Caco-2 (cell line): ENCODE measurements at regions not wholly inside any gene's neighbourhood (a gene's known extent, or its start where the extent isn't known, plus 50 kb on each side); places are given as distances from the start of the nearest gene placed in this dataset.
"Not testable (repeated sequence)": the region's sequence is repeated elsewhere in the genome, so short reads cannot be mapped to it uniquely, and the experiment has no call there.

ENCODE experiments used
- BruUV-seq: library from RNA; stranded (reverse); fragments of 400-500 nt; replicated peaks from 2 replicates; lab custom pipeline; 2021; lab: Mats Ljungman, UMichigan
- CTCF ChIA-PET: fragments of 300-600 bp; sonication (Branson Sonifier 250); formaldehyde crosslinking; loops from one replicate; lab custom pipeline; 2022; ENCODE audit warnings: antibody characterized with exemption; lab: Charles Lee
- POLR2A ChIA-PET: fragments of 300-600 bp; sonication (Branson Sonifier 250); formaldehyde crosslinking; loops from one replicate; lab custom pipeline; 2022; ENCODE audit warnings: antibody characterized with exemption; lab: Charles Lee
- DNase-seq, 2 experiments: peaks; one replicate each; pipeline versions ENCODE4 v3.0.0 to v3.0.0-alpha.2; 2020 to 2022
- H3K27me3 ChIP-seq: replicated peaks from 2 replicates; pipeline ENCODE4 v1.6.0; 2011; ENCODE audit warnings: low read length; ENCODE audit not compliant: control insufficient read depth, insufficient read depth
- H3K36me3 ChIP-seq: 2 replicates; pipeline ENCODE4 v1.5.1; 2011; ENCODE audit warnings: low read length; ENCODE audit not compliant: control insufficient read depth, insufficient read depth
- H3K4me1 ChIP-seq: fragments of 250-450 bp; sonication (Bioruptor Pico); 2 replicates; pipeline ENCODE4 v1.5.1; 2020; ENCODE audit warnings: mild to moderate bottlenecking
- H3K4me3 ChIP-seq: 2 replicates; pipeline ENCODE4 v1.5.1; 2011; ENCODE audit warnings: low read depth, mild to moderate bottlenecking, control low read depth, low read length
- H3K9me3 ChIP-seq: fragments of 250-450 bp; sonication (Bioruptor Pico); 2 replicates; pipeline ENCODE4 v1.5.1; 2020; ENCODE audit warnings: mild to moderate bottlenecking, moderate library complexity
- H3K27ac Mint-ChIP-seq: one replicate; pipeline ENCODE4 v1.8.0; 2022; ENCODE audit warnings: mixed read lengths; ENCODE audit not compliant: unreplicated experiment
- H3K27me3 Mint-ChIP-seq: one replicate; pipeline ENCODE4 v1.8.0; 2022; ENCODE audit warnings: mixed read lengths; ENCODE audit not compliant: insufficient read depth, unreplicated experiment
- H3K36me3 Mint-ChIP-seq: one replicate; pipeline ENCODE4 v1.8.0; 2022; ENCODE audit warnings: mild to moderate bottlenecking, mixed read lengths; ENCODE audit not compliant: insufficient read depth, unreplicated experiment
- H3K4me1 Mint-ChIP-seq: one replicate; pipeline ENCODE4 v1.8.0; 2022; ENCODE audit warnings: low read depth, mixed read lengths; ENCODE audit not compliant: unreplicated experiment
- H3K4me3 Mint-ChIP-seq: one replicate; pipeline ENCODE4 v1.8.0; 2022; ENCODE audit warnings: mild to moderate bottlenecking, moderate library complexity, mixed read lengths; ENCODE audit not compliant: unreplicated experiment
- H3K9me3 Mint-ChIP-seq: one replicate; pipeline ENCODE4 v1.8.0; 2022; ENCODE audit warnings: mixed read lengths; ENCODE audit not compliant: unreplicated experiment
- intact Hi-C: fragments of 100-400 bp; cut with micrococcal nuclease; formaldehyde crosslinking; loops from one replicate; pipeline ENCODE4 v1.10.0; 2022; ENCODE audit not compliant: unreplicated experiment
- TF ChIP-seq, protein P1 (sequence below), 2 experiments: fragments of 200-600 bp in 1 of 2; IDR thresholded peaks; 1 replicate in 1 of 2; 2 replicates in 1 of 2; pipeline versions ENCODE4 v1.5.1 to v1.8.0; 2011 to 2022; ENCODE audit warnings: antibody characterized with exemption in 1 of 2, control low read depth in 1 of 2, inconsistent platforms in 1 of 2, low read depth in 1 of 2, low read length in 1 of 2, mild to moderate bottlenecking in 1 of 2, moderate library complexity in 1 of 2; ENCODE audit not compliant: insufficient read depth in 1 of 2, severe bottlenecking in 1 of 2, unreplicated experiment in 1 of 2

GRCh38 chr5:67748165-67748690, 467.3 kb upstream of the PIK3R1 start:
- no peaks in the 10 kb centered on the region for H3K27me3 Mint-ChIP-seq
- POLR2A ChIA-PET, result no interaction called here
- Histone ChIP-seq H3K4me1 (peaks cover 45% of the 10 kb centered on the region), H3K36me3 (peaks cover 3% of the 10 kb centered on the region), H3K4me3 (no peak overlapping the region), H3K27me3 (no peaks in the 10 kb centered on the region), H3K9me3 (peaks cover 73% of the 10 kb centered on the region)
- H3K9me3 Mint-ChIP-seq, result peaks cover 42% of the 10 kb centered on the region
- BruUV-seq, result no TSS peak
- H3K4me1 Mint-ChIP-seq, result peaks cover 25% of the 10 kb centered on the region
- CTCF ChIA-PET, result no interaction called here
- intact Hi-C loops, result no loop called here
- DNase-seq, result no peak
- peaks cover 26% of the 10 kb centered on the region for H3K36me3 Mint-ChIP-seq
- no peak overlapping the region for H3K4me3 Mint-ChIP-seq
- peak overlapping the region; percentile 52 for H3K27ac Mint-ChIP-seq
- TF ChIP-seq, protein P1, sequence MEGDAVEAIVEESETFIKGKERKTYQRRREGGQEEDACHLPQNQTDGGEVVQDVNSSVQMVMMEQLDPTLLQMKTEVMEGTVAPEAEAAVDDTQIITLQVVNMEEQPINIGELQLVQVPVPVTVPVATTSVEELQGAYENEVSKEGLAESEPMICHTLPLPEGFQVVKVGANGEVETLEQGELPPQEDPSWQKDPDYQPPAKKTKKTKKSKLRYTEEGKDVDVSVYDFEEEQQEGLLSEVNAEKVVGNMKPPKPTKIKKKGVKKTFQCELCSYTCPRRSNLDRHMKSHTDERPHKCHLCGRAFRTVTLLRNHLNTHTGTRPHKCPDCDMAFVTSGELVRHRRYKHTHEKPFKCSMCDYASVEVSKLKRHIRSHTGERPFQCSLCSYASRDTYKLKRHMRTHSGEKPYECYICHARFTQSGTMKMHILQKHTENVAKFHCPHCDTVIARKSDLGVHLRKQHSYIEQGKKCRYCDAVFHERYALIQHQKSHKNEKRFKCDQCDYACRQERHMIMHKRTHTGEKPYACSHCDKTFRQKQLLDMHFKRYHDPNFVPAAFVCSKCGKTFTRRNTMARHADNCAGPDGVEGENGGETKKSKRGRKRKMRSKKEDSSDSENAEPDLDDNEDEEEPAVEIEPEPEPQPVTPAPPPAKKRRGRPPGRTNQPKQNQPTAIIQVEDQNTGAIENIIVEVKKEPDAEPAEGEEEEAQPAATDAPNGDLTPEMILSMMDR (IDR thresholded peaks at IDR 0.05; ENCODE audit: insufficient read depth in 1 of 2, low read depth in 1 of 2, low read length in 1 of 2, severe bottlenecking in 1 of 2, unreplicated experiment in 1 of 2), result no peak

DNA sequence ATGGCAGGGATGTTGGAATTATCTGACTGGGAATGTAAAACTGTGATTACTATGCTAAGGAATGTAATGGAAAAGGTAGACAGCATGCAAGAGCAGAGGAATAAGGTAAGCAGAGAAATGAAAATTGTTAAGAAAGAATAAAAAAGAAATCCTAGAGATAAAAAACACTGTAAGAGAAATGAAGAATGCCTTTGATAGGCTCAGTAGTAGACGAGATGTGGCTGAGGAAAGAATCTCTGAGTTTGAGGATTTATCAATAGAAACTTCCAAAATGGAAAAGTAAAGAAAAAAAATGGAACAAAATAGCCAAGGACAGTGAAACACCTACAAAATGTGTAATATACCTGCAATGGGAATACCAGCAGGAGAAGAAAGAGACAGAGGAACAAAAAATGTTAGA, 468.5 kb upstream of the PIK3R1 start:
- Mint-ChIP-seq H3K4me1 (peaks cover 25% of the 10 kb centered on the region), H3K27ac (peak overlapping the region; percentile 27), H3K9me3 (peaks cover 33% of the 10 kb centered on the region), H3K4me3 (peak overlapping the region; percentile 7), H3K36me3 (peaks cover 26% of the 10 kb centered on the region), H3K27me3 (no peaks in the 10 kb centered on the region)
- no TSS peak for BruUV-seq
- POLR2A ChIA-PET, result no interaction called here
- Histone ChIP-seq H3K27me3 (no peaks in the 10 kb centered on the region), H3K4me1 (peaks cover 46% of the 10 kb centered on the region), H3K36me3 (peaks cover 3% of the 10 kb centered on the region), H3K9me3 (peaks cover 72% of the 10 kb centered on the region), H3K4me3 (no peak overlapping the region)
- DNase-seq, result no peak
- CTCF ChIA-PET, result no interaction called here
- intact Hi-C loops, result loop anchor here (2.0 kb wide), 1 partner anchor 70 kb away; no protein-coding TSS in a partner anchor
- TF ChIP-seq, protein P1 (IDR thresholded peaks at IDR 0.05; ENCODE audit: insufficient read depth in 1 of 2, low read depth in 1 of 2, low read length in 1 of 2, severe bottlenecking in 1 of 2, unreplicated experiment in 1 of 2), result no peak

DNA sequence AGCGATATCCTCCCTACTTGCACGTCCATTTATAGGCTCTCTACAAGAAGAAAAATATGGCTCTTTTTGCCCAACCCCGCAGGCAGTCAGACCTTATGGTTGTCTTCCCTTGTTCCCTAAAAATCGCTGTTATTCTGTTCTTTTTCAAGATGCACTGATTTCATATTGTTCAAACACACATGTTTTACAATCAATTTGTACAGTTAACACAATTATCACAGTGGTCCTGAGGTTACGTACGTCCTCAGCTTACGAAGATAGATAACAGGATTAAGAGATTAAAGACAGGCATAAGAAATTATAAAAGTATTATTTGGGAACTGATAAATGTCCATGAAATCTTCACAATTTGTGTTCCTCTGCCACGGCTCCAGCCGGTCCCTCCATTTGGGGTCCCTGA, 468.9 kb upstream of the PIK3R1 start:
- intact Hi-C loops, result loop anchor here (1.0 to 2.0 kb wide), 4 partner anchors 24 to 253 kb away; no protein-coding TSS in a partner anchor
- H3K27me3 ChIP-seq, H3K4me3 ChIP-seq, DNase-seq, BruUV-seq, H3K36me3 ChIP-seq, H3K27me3 Mint-ChIP-seq, POLR2A ChIA-PET, CTCF ChIA-PET: not testable (repeated sequence)
- Histone ChIP-seq H3K4me1 (peaks cover 41% of the 10 kb centered on the region), H3K9me3 (peaks cover 67% of the 10 kb centered on the region)
- H3K4me3 Mint-ChIP-seq, result peak overlapping the region; percentile 7
- H3K4me1 Mint-ChIP-seq, result peaks cover 25% of the 10 kb centered on the region
- peak overlapping the region; percentile 27 for H3K27ac Mint-ChIP-seq
- peaks cover 26% of the 10 kb centered on the region for H3K36me3 Mint-ChIP-seq
- H3K9me3 Mint-ChIP-seq, result peaks cover 33% of the 10 kb centered on the region
